HCT116 (cell line): ENCODE measurements at regions not wholly inside any gene's neighbourhood (a gene's known extent, or its start where the extent isn't known, plus 50 kb on each side); places are given as distances from the start of the nearest gene placed in this dataset.

Experiments
- ATAC-seq: fragments of 200-7000 bp; cut with Tn5 transposase; 2 replicates; pipeline ENCODE4 v1.9.1; 2020; ENCODE audit warnings: mild to moderate bottlenecking, moderate library complexity
- BruUV-seq: library from RNA; stranded (reverse); fragments of 400-500 nt; replicated peaks from 2 replicates; lab custom pipeline; 2021; lab: Mats Ljungman, UMichigan
- CTCF ChIA-PET: fragments of 300-600 bp; sonication (Branson Sonifier 250); formaldehyde crosslinking; loops from one replicate; lab custom pipeline; 2021; ENCODE audit warnings: antibody characterized with exemption; lab: Charles Lee
- POLR2A ChIA-PET: fragments of 300-600, 350-600 bp; sonication (Branson Sonifier 250); formaldehyde crosslinking; loops from one replicate; lab custom pipeline; 2021; ENCODE audit warnings: antibody characterized with exemption; lab: Charles Lee
- RAD21 ChIA-PET, 2 experiments: fragments of 300-600 bp; sonication (Branson Sonifier 250); formaldehyde crosslinking; loops; one replicate each; lab custom pipeline; 2023; ENCODE audit warnings: low total read pairs in 2 of 2; ENCODE audit not compliant: uncharacterized antibody in 2 of 2, unreplicated experiment in 2 of 2, low non-redundant PET in 1 of 2; lab: Charles Lee
- DNase-seq: peaks from one replicate; pipeline ENCODE4 v3.0.0-alpha.2; 2010; ENCODE audit warnings: low read depth, low spot score
- H2AFZ ChIP-seq: fragments of 200-600 bp; shearing (Covaris generic), sonication (generic); 2 replicates; pipeline ENCODE4 v1.6.1; 2017; ENCODE audit warnings: low read depth, mixed run types, mixed read lengths, antibody characterized with exemption, low read length; ENCODE audit not compliant: poor library complexity, severe bottlenecking
- H3K27ac ChIP-seq: 2 replicates; pipeline ENCODE4 v1.5.1; 2012; ENCODE audit warnings: low read depth, low read length
- H3K27me3 ChIP-seq: fragments of 200-600 bp; sonication (generic); 2 replicates; pipeline ENCODE4 v1.6.1; 2016; ENCODE audit warnings: mixed run types, low read length, mixed read lengths; ENCODE audit not compliant: insufficient read depth
- H3K36me3 ChIP-seq, 2 experiments: fragments of 200-500 bp in 1 of 2; fragments of 200-600 bp in 1 of 2; sonication (Bioruptor generic) in 1 of 2; sonication (generic) in 1 of 2; 2 replicates each; pipeline versions ENCODE4 v1.5.1 to v1.6.1; 2014 to 2016; ENCODE audit warnings: low read length in 2 of 2, inconsistent platforms in 1 of 2, mixed read lengths in 1 of 2, mixed run types in 1 of 2; ENCODE audit not compliant: insufficient read depth in 2 of 2, control insufficient read depth in 1 of 2
- H3K4me1 ChIP-seq, 2 experiments: fragments of 200-600 bp in 1 of 2; sonication (generic) in 1 of 2; 2 replicates each; pipeline versions ENCODE4 v1.5.1 to v1.6.1; 2012 to 2017; ENCODE audit warnings: low read length in 2 of 2, inconsistent platforms in 1 of 2, mild to moderate bottlenecking in 1 of 2, mixed read lengths in 1 of 2, mixed run types in 1 of 2, moderate library complexity in 1 of 2; ENCODE audit not compliant: insufficient read depth in 2 of 2, control insufficient read depth in 1 of 2
- H3K4me2 ChIP-seq: fragments of 200-600 bp; sonication (generic); 2 replicates; pipeline ENCODE4 v1.6.1; 2017; ENCODE audit warnings: mixed run types, low read length, mixed read lengths
- H3K4me3 ChIP-seq, 2 experiments: fragments of 200-600 bp in 1 of 2; sonication (generic) in 1 of 2; replicated peaks in 1 of 2; 2 replicates each; pipeline ENCODE4 v1.5.1; 2011 to 2016; ENCODE audit warnings: low read length in 2 of 2, control low read depth in 1 of 2, low read depth in 1 of 2, mild to moderate bottlenecking in 1 of 2, mixed read lengths in 1 of 2, mixed run types in 1 of 2
- H3K79me2 ChIP-seq: fragments of 200-600 bp; sonication (generic); 2 replicates; pipeline ENCODE4 v1.6.1; 2017; ENCODE audit warnings: mild to moderate bottlenecking, mixed run types, low read length, moderate library complexity, mixed read lengths; ENCODE audit not compliant: insufficient read depth
- H3K9ac ChIP-seq: fragments of 200-600 bp; sonication (generic); 2 replicates; pipeline ENCODE4 v1.6.1; 2016; ENCODE audit warnings: low read length, mixed read lengths
- H3K9me2 ChIP-seq: fragments of 200-600 bp; sonication (generic), shearing (Covaris generic); 2 replicates; pipeline ENCODE4 v1.6.1; 2017; ENCODE audit warnings: mixed run types, mild to moderate bottlenecking, moderate library complexity; ENCODE audit not compliant: insufficient read depth
- H3K9me3 ChIP-seq, 2 experiments: fragments of 200-500 bp in 1 of 2; fragments of 200-600 bp in 1 of 2; sonication (Bioruptor generic) in 1 of 2; sonication (generic) in 1 of 2; 2 replicates each; pipeline ENCODE4 v1.6.1; 2014 to 2017; ENCODE audit warnings: low read length in 2 of 2, mixed read lengths in 2 of 2, inconsistent platforms in 1 of 2, low read depth in 1 of 2, mild to moderate bottlenecking in 1 of 2, mixed run types in 1 of 2, moderate library complexity in 1 of 2; ENCODE audit not compliant: control insufficient read depth in 1 of 2, insufficient read depth in 1 of 2
- H4K20me1 ChIP-seq: fragments of 200-600 bp; sonication (generic), shearing (Covaris generic); 2 replicates; pipeline ENCODE4 v1.6.1; 2017; ENCODE audit warnings: mixed run types, mild to moderate bottlenecking, moderate library complexity; ENCODE audit not compliant: insufficient read depth
- CBX3 ChIP-seq: IDR thresholded peaks from 2 replicates; pipeline ENCODE4 v1.6.1; 2012; ENCODE audit warnings: low read depth
- CEBPB ChIP-seq: IDR thresholded peaks from 2 replicates; pipeline ENCODE4 v1.6.1; 2012; ENCODE audit warnings: low read depth
- ELF1 ChIP-seq: IDR thresholded peaks from 2 replicates; pipeline ENCODE4 v1.6.1; 2012; ENCODE audit warnings: low read depth, borderline replicate concordance
- EZH2 ChIP-seq: fragments of 200-600 bp; sonication (generic); IDR thresholded peaks from 2 replicates; pipeline ENCODE4 v1.6.1; 2017; ENCODE audit warnings: antibody characterized with exemption, mixed run types
- MAX ChIP-seq: IDR thresholded peaks from 2 replicates; pipeline ENCODE4 v1.6.1; 2012
- POLR2AphosphoS5 ChIP-seq: IDR thresholded peaks from 2 replicates; pipeline ENCODE4 v1.6.1; 2011; ENCODE audit warnings: mild to moderate bottlenecking, low read depth, low read length, moderate library complexity
- RAD21 ChIP-seq: IDR thresholded peaks from 2 replicates; pipeline ENCODE4 v1.6.1; 2012; ENCODE audit warnings: low read depth, mild to moderate bottlenecking
- REST ChIP-seq: IDR thresholded peaks from 2 replicates; pipeline ENCODE4 v1.6.1; 2012; ENCODE audit warnings: low read depth
- ZBTB33 ChIP-seq: IDR thresholded peaks from 2 replicates; pipeline ENCODE4 v1.6.1; 2011; ENCODE audit warnings: mild to moderate bottlenecking, low read length, moderate library complexity; ENCODE audit not compliant: insufficient replicate concordance; ENCODE audit errors: extremely low read depth
- ZFX ChIP-seq: fragments of 450-650 bp; IDR thresholded peaks from 2 replicates; pipeline ENCODE4 v1.6.1; 2017
- intact Hi-C: fragments of 100-400 bp; cut with micrococcal nuclease; formaldehyde crosslinking; loops from 2 replicates; pipeline ENCODE4 v1.10.0; 2022

GRCh38 chr10:2121929-2122328, 384.6 kb upstream of the ADARB2 start (continued):
- TF ChIP-seq REST (no peak), CEBPB (no peak), MAX (no peak), ZBTB33 (no peak), EZH2 (no peak), ELF1 (no peak)
- TF ChIP-seq, all 23 proteins: peak for 0

- H3K4me1 ChIP-seq = no peaks in the 10 kb centered on the region
- no peak overlapping the region for H3K9ac ChIP-seq
- POLR2A ChIA-PET = no interaction called here
- H2AFZ ChIP-seq = no peak overlapping the region
- no peaks in the 10 kb centered on the region for H3K79me2 ChIP-seq
- no peak for DNase-seq
- intact Hi-C loops = no loop called here
- H3K9me2 ChIP-seq = no peaks in the 10 kb centered on the region
- H3K27ac ChIP-seq = no peak overlapping the region
- peaks cover 0 to 15% of the 10 kb centered on the region in 2 experiments; a peak in 2 of 4 replicates for H3K9me3 ChIP-seq
- TF ChIP-seq REST = no peak
- TF ChIP-seq POLR2AphosphoS5 = no peak
- TF ChIP-seq ZFX = no peak
- TF ChIP-seq ELF1 = no peak
- no peak for TF ChIP-seq ZBTB33
- no peak for TF ChIP-seq CBX3
- no peak for TF ChIP-seq RAD21
- TF ChIP-seq EZH2 = no peak
- TF ChIP-seq, all 23 proteins: peak for 0
- Histone ChIP-seq H3K36me3 (no peaks in the 10 kb centered on the region), H3K4me2 (no peak overlapping the region), H3K27me3 (no peaks in the 10 kb centered on the region), H3K4me3 (no peak overlapping the region), H4K20me1 (no peaks in the 10 kb centered on the region)
- ChIA-PET CTCF (no interaction called here), RAD21 (no interaction called here)
- no peak for ATAC-seq
- no TSS peak for BruUV-seq
Measured at GRCh38 chr10:2121315-2121714, 384.0 kb upstream of the ADARB2 start.
